GM12872 (cell line): ENCODE measurements at regions not wholly inside any gene's neighbourhood (a gene's known extent, or its start where the extent isn't known, plus 50 kb on each side); places are given as distances from the start of the nearest gene placed in this dataset.

Experiments used
- CTCF ChIP-seq: IDR thresholded peaks from 3 replicates; pipeline ENCODE4 v1.5.1; 2011; ENCODE audit warnings: low read depth, mild to moderate bottlenecking, low read length, moderate library complexity; ENCODE audit not compliant: insufficient read depth

DNA sequence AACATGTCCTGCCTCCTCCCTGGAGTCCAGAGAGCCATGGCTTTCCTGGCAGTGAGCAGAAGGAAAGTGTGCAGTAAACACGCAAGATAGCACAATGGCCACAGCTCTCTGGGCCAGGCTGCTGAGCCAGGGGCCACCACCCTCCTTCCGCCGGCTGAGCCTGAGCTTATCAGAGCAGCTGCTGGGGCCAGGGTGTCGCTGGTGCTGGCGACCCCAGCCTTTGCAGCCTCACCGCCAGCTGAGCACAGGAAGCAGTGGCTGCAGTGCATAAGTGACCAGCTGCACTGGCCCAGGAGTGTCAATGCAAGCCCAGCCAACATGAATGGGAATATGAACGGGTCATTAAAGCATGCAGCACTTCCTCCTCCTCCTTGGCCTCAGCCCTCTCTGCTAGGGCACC, 172.0 kb downstream of the ZFP36L2 start:
- no peak for TF ChIP-seq CTCF

DNA sequence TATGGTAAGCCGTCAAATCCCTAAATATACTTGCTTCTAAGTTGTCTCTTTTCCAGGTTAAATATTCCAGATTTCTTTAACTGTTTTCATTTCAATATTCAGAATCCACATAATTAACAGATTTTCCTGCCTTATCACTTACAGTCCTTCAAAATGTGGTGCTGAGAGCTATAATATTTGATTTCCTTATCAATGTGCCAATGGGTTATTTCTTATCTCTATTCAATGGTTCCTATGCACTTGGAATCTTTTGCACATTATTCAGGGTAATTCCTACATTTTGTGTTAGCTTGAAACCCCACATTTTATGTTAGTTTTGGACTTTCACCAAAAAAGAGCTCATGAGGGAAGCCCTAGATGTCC, 173.5 kb downstream of the ZFP36L2 start:
- no peak for TF ChIP-seq CTCF

DNA sequence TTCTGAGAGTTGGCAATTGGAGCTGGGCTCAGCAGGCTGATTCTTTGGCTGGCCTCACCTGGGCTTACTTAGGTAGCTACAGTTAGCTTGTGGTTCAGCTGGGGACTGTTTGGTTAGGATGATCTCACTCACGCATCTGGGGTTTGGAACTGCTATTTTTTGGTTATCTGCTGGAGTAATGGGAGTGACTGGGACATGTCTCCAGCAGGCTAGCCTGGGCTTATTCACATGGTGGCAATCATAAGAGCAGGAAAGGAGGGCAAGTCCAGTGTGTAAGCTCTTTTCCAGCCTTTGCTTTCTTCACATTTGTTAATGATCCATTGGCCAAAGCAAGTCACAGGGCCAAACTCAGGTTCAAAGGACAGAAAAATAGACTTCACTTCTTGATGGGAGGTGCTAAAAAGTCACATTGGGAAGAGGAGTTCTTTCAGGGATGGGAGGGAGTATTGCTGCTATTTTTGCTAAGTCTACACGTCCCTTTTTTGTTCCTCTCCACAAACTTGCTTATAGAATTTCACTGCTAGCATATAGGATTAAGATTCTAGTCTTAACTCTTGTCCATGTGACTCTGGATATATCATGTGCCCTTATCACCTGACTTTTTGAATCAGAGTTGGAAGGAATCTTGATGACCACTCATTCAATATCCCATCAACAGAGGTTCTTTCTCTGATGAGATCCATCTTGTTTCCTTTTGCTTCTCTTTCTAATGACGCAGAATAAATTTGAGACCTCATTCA, 174.0 kb downstream of the ZFP36L2 start:
- TF ChIP-seq CTCF, result no peak

- TF ChIP-seq CTCF, result no peak
These were observed 175.1 kb downstream of the ZFP36L2 start for GRCh38 chr2:43051338-43051737.

DNA sequence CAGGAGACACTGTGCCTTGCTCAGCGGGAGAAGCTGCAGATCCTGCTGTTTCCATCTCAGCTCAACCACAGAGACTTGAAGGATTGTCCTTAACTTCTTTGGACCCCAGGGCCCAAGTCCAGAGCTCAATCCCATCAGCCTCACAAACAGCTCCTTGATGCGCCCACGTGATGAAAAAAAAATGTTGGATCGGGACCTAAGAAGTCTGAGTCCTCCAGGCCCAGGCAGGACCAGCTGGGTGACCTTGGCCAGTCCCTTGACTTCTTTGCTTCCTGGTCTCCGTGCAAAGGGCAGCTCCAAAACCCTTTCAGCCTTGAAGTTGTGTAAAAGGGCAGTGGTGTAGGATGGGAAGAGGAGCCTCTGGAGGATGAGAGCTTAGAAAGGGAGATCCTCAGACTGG, 175.5 kb downstream of the ZFP36L2 start:
- no peak for TF ChIP-seq CTCF

- TF ChIP-seq CTCF, result no peak
These were observed 176.3 kb downstream of the ZFP36L2 start for GRCh38 chr2:43049836-43050801.

DNA sequence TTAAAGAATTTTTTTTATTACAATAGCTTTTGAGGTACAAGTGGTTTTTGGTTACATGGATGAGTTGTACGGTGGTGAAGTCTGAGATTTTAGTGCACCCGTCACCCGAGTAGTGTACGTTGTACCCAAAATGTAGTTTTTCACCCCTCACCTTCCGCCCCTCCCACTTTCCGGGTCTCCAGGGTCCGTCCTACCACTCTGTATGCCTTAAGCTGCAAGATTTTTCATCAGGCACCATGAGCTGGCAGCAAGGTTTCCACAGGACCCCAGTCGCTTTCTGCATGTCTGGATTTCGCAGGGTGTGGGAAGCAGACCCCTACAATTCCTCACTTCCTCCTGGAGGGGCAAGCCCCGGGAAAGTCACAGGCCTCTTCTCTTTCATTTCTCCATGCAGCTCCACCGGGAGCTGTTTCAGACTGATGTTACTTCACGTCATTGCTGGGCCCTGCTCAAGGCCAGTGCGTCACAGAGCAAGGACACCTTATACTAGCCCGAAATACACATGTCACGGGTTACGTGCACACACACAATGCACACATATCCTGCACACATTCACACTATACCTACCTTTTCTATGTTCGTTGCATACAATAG, 179.1 kb downstream of the ZFP36L2 start:
- no peak for TF ChIP-seq CTCF
